ENCODE measurements at regions not wholly inside any gene's neighbourhood (a gene's known extent, or its start where the extent isn't known, plus 50 kb on each side); places are given as distances from the start of the nearest gene placed in this dataset.

DNA sequence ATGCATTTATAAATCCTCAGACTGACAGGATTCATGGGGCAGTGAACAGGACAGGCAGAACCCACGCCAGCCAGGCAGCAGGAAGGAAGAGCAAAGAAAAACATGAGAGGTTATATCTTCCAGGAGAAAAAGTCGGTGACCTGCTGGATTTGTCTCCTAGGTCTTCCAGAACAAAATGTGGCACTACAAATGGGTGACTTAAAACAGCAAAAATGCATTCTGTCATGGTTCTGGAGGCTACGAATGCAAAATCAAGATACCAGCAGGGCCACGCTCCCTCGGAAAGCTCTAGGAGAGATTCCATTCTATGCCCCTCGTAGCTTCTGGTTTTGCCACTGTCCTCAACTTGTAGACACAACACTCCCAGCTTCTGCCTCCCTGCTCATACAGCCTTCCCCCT lies 63.4 kb downstream of the PSMG1 start:
- TF ChIP-seq CTCF (IDR thresholded peaks at IDR 0.05) (no peak), POLR2A (IDR thresholded peaks at IDR 0.05) (no peak)

Measured in body of pancreas (tissue), 4 donors.